CD4-positive, alpha-beta T cell treated with Interferon gamma for 1 hour (primary cell): ENCODE measurements at regions not wholly inside any gene's neighbourhood (a gene's known extent, or its start where the extent isn't known, plus 50 kb on each side); places are given as distances from the start of the nearest gene placed in this dataset.
"Not testable (repeated sequence)": the region's sequence is repeated elsewhere in the genome, so short reads cannot be mapped to it uniquely, and the experiment has no call there.

ENCODE experiments used
- DNase-seq: peaks from one replicate; pipeline ENCODE4 v3.0.0-alpha.2; 2020

DNA sequence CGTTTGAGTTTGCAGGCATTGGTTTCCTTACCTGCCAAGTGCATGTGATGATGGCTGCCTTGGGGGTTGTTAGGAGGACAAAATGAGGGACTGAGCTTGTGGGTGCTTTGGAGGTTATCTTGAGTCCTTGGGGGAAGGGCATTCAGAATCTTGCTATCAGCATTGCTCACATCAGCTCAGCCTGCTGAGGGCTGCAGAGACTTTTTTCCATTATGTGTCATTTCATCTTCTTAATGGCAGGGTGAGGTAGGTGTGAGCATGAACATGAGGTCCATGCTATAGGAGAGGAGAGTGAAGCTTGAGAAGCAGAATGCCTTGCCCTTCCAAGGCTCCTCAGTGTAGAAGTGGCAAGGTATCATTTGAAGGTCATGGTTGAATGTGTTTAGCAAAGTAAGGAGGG lies 112.3 kb downstream of the MIAT start:
- DNase-seq: no peak

DNA sequence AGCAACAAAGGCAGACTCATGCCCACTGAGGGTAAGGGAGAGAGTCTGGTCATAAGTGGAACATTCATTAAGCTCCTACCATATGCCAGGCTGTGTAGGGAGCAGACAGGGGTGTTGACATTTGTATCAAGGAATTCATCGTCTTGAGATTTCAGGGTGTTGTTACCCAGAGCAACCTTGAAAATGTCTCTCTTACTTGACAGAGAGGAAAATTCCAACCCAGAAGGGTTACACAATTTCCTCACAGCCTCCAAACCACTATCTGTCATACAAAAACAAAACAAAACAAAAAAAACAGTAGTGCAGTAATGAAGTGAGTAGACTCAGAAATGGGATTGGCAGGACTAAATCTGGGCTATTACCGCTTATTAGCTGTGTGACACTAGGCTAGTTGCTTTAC lies 113.2 kb downstream of the MIAT start:
- no peak for DNase-seq

DNA sequence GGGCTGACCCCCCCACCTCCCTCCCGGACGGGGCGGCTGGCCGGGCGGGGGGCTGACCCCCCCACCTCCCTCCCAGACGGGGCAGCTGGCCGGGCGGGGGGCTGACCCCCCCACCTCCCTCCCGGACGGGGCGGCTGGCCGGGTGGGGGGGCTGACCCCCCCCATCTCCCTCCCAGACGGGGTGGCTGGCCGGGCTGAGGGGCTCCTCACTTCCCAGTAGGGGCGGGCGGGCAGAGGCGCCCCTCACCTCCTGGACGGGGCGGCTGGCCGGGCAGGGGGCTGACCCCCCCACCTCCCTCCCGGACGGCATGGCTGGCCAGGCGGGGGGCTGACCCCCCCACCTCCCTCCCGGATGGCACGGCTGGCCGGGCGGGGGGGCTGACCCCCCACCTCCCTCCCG lies 115.7 kb downstream of the MIAT start:
- not testable (repeated sequence) for DNase-seq

DNA sequence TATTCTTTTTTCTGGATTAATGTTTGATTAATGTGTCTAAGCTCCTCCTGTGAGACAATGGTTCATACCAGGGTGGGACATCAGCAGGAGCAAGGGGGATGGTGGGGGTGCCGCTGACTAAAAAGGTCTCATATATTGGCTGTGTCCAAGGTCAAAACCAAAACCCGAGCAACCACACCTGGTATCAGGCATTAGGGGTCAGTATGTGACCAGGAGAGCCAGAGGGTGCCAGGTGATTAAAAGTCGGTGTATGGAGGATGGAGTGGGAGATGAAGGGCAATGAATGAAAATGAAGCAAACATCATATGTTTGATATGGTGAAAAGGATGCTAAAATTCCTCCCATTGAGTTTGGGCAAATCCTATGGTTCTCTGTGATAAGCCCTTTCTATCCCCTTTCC lies 118.0 kb downstream of the MIAT start:
- no peak for DNase-seq

DNA sequence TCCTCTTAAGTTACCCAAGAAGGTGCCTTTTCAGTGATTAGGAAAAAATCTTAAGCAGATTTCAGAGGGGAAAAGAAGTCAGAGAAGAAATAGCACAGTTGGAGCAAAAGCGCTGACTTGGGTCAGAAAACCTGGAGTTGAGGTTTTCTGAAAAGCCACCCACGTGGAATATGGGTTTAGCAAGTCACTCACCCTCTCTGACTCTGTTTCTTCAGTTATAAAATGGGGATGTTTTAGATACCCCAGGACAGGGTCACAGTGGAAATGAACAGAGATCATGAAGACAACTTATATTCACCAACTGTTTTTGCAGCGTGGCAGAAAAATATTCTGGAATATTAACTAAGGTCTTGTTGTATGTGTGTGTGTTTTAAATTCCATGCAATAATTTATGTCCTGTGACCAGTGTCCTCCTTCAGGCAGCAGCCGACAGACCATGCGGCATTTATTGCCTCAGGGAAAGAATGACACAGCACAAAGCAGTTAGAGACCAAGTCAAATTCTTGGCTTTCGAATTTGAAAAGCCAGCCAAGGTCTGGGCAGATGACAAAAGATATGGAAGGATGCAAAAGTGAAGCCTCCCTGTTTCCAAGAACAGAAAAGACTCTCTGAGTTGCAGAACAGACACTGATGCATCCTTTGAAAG lies 119.9 kb downstream of the MIAT start:
- DNase-seq: no peak

DNA sequence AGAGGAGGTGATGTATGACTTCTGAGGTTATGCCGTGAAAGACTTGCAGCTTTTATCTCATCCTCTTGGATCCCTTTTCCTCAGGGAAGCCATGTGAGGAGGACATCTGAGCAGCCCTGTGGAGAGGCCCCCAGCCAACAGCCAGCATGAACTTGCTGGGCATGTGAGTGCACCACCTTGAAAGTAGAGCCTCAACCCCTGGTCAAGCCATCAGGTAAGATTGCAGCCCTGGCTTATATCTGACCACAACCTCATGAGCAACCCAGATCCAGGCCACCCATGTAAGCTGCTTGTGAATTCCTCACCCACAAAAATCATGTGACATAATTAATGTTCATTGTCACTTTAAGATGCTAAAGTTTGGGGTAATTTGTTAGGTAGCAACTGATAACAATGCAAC lies 121.0 kb downstream of the MIAT start:
- no peak for DNase-seq

DNA sequence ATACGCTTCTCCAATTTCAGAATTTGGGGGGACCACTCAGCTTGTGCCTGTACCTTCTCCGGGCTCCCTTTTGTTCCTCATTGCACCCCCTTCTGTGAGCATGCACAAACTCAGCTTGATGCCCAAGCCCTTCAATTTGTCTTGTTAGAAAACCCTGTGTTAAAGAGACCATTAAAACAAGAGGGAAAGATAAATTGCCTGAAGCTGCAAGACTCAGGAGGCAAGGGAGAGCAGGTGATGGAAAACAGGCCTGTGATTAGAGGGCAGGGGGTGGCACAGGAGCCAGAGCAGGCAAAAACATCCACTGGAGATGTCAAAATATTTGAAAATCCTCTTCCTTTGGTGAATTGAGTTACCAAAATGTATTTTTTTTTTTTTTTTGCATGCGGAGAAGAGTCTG lies 121.7 kb downstream of the MIAT start:
- DNase-seq: no peak

DNA sequence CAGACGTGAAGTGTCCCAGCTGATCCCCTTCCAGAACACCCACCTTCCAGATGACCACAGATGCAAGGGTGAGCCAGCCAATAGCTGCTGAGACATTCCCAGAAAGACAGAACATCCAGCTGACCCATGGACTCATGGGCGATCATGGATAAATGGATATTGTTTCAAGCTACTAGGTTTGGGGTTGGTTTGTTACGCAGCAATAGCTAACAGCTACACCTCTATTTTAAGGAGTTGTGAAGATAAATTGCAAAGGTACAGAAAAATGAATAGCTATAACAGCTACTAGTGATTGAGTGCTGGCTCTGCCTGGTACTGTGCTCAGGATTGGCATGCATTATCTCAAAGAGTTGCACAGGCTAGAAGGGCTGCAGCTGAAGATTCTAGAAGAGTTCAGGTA lies 122.5 kb downstream of the MIAT start:
- no peak for DNase-seq

DNA sequence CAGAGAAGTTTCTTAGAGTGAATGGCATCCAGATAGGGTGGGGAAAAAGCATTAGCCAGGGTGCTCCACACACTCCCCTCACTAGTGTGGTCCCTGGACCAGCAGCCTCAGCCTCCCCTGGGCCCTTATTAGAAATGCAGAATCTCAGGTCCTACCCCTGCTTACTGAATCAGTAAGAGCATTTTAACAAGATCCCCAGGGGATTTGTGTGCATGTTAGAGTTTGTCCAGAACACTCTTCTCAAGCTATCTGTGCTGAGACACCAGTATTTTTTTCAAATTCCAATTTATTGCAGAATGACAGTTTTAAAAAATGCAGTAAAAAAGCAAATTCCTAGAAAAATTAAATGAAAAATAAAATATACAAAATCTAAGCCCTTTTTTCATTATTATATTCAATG lies 123.1 kb downstream of the MIAT start:
- no peak for DNase-seq

DNA sequence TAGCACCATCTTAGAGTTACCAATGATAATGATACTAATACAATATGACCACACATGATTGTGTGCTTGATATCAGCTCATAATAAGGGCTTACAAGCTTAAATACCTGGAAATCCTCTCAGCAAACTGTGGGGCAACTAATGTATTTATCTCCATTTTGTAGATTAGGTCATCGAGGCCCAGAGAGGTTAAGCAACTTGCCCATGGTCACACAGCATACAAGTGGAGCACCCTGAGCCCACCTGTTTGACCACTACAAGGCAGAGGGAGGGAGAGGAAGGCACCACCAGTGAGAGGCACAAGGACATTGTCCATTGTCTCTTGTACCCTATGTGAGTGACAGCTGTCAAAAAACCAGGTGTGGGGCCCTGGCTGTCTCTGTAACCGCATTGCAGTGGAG lies 123.7 kb downstream of the MIAT start:
- DNase-seq: no peak

DNA sequence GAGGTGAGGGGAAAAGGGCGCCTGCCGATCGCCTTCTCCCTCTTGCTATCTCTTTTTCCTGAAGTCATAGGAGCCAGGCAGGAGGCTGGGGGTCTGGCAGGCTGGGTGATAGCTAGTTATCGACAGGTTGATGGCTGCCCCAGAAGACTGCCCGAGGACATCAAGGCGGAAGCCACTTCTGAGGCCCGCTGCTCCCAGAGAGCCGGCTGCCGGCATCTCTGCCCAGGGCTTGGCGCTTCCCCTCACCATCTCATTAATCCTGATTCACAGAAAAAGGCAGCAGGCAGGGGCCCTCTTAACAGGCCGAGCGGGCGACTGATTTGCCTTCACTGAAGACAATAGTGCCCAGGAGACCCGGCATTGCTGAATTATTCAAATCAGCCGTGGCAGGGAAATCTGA lies 124.2 kb downstream of the MIAT start:
- DNase-seq: no peak

DNA sequence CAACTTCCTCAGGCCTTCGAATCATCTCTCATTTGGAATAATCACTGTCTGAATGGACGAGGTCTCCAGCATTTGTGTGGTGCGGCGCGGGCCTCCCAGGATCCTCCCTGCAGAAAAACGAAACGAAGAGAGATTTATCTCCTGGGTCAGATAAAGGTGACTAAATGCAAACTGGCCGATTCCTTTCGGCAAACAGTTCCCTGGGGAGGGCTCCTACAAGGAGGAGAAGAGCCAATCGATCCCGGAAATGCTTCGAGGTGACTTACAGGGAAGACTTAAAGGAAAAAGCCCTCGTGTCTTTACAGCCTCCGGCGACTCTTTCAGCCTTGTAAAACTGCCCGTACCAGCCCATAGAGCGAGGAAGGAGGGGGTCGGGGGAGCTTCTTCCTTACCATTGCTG lies 126.5 kb downstream of the MIAT start:
- no peak for DNase-seq

DNA sequence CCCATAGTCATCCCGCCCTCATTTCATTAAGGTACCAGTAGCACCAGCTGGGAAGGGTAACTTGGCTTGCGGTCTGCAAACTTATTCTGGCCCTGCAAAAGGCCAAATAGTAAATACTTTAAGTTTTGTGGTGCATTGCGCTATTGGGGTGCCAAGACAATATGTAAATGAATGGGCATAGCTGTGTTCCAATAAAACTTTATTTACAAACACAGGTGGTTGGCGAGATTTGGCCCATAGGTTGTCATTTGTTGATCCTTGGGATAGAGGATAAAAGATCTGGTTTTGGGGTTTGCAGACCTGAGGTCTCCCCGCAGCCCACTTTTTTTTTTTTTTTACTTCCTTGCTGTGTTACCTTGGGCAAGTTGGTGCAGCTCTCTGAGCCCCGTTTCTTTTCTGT lies 127.4 kb downstream of the MIAT start:
- no peak for DNase-seq

DNA sequence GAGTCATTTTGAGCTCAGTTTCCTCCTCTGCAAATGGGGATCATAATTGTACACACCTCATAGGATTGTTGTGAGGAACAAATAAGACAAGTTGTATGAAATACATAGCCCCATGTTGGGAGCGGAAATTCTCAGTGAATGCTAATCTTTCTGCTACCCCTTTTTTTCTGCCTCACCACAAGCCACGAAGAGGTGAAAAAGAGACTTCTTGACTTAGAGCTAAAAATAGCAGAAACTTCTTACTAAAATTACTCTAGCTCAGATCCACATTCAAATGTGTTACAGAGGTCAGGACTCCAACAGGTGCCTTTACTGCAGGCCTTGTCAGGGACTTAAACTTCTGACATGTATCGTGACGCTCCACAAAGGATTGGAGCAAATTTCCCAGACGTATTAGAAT lies 128.5 kb downstream of the MIAT start:
- no peak for DNase-seq

DNA sequence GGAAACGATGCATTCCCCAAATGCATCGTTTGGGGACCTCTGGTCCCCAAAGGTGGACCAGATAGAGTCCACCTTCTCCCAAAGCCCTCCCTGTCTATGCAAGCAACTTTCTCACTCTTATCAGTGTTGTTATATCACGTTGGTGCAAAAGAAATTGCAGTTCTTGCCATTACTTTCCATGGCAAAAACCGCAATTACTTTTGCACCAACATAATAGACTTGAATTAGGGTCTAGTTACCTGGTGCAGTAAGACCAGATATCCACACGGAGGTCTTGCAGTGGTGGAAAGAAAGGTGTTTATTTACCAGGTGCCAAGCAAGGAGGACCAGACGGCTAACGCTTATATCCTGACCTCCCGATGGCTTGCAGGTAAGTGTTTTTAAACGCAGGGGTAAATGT lies 129.0 kb downstream of the MIAT start:
- no peak for DNase-seq

DNA sequence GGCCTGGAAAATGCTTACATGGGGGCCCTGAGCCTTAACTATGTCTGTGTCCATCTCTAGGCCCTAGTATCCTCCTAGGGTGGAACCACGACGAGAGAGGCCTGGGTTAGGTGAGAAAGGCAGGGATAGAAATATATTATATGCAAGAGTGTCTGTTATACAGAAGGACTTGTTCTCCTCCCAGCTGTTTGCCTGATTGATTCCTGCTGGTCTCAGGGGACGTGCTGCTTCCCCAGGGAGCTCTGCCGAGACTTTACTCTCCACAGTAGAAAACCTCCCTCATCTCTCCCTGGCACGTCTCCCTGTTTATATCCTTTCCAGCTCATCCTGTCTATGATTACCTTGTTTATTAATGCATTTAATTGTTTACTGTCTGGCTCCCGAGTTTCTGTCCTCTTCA lies 132.6 kb downstream of the MIAT start:
- DNase-seq: no peak

DNA sequence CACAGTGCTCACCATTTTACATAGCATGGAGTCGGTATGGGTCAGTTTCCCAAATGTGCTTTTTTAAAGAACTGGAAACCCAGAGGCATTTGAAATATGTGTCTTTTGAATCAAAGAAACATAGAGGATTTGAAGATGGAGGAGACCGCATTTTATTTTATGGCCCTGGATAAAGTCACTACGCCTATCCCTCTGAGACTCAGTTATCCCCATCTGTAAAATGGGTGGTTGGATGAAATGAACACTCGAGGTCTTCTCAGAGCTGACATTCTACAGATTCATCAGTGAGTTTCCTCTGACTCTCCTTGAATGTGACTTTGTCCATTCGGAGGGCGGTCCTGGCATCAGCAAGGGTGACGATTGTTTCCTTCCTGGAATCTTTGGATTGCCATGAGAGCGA lies 135.1 kb downstream of the MIAT start:
- DNase-seq: no peak

DNA sequence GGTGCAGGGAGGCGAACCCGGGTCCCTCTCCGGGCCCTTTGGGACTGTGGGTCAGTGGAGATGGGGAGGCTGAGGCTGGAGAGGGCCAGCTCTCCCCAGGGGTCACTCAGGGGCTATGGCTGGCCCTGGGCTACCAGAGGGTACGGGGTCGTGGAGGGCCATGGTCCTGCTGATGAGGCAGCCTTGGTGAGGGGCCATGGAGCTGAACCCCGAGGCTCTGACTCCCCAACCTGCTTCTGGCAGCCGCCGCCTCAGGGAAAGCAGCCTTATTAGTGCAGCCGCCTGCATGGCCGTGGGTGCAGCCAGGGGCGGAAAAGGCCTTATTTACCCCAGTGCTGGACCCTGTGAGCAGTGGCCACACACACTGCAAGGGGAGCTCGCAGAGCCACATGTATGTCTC lies 139.4 kb downstream of the MIAT start:
- DNase-seq: no peak

DNA sequence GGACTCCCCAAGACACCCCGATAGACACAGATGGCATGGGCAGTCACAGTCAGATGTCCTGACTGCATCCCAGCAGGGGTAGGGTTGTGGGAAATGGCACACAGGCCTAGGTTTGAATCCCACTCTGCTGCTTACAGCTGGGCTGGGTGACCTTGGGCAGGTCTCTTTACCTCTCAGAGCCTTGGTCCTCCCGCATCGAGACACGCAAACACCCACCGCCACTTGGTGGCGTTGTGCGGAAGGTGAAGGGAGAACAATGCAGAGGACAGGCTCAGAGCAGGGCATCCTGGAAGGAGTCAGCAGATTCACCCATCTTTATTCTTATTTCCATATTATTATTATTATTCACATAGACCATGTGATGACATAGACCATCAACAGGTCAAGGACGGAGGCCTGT lies 140.5 kb downstream of the MIAT start:
- DNase-seq: no peak

DNA sequence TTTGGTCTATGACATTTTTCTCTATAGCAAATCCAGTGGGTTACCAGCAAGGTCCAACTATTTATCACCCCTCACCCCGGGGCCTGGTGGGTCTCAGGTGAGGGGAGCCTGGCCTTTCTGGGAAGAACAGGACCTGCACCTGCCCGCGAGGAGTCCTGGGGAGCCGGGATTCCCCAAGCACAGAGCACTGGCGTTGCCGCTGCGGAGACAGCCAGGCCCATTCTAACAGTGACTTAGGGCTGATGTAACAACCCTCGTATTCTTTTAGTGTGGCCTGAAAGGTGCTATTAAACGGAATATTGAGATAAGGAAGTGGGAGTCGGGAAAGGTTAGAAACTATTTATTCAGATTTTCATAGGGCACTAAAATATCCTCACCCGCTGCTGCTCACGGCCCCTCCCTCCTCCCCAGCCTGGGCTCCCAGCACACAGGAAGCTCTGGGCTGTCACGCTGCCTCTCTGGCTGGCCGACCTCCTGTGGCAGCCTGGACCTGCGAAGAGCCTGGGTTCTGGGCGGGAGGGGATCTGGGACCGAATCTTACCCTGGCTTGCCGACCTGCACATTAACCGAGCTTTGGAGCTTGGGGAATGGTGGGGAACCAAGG lies 141.2 kb downstream of the MIAT start:
- no peak for DNase-seq

DNA sequence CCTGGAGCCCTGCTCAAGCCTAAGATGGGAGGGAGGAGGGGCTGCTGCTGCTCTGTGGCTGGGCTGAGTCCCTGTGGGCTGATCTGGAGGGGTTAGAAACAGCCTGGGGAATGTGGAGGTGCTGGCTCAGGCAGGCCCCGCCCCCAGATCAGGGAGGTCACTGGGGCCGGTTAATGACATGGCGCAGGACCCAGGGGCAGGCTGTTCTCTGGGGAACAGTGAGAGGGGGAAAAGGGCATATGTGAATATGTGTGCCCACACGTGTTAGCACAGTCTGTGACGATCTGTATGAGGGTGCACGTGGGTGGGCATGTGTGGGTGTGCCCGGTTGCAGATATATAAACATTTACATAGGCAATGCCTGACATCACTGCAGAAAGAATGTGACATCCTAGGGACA lies 143.5 kb downstream of the MIAT start:
- no peak for DNase-seq

DNA sequence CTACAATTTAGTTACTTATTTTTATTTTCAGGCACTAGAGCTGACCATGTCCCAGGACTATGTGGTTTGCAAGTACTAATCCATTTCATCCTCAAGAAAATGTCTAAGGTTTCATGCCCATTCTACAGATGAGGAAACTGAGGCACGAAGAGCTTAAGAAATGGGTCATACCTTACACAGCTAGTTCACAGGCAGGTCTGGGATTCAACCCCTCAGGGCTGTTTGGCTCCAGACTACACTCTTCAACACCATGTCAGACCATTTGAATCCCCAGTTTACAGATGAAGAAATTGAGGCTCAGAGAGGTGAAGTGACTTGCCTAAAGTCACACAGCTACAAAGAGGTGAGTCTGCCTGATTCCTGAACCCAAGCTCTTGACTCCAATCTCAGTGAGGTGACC lies 144.1 kb downstream of the MIAT start:
- DNase-seq: no peak

DNA sequence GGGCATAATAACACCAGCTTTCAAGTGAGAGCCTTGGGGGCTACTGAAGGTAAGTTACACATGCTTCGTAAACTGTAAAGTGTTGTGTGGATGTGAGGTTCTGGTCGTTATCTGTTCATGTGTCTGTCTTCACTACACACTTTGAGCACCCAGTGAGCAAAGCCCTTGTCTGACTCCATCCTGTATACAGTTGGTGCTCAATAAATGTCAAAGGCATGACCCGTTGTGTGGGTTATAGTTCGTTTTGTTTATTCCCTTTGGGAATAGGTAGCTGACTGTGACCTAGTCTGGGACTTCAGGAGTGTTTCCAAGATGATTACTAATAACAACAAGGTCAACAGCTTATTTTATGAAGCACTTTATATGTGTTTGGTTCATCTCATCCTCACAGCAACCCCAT lies 146.9 kb downstream of the MIAT start:
- no peak for DNase-seq

DNA sequence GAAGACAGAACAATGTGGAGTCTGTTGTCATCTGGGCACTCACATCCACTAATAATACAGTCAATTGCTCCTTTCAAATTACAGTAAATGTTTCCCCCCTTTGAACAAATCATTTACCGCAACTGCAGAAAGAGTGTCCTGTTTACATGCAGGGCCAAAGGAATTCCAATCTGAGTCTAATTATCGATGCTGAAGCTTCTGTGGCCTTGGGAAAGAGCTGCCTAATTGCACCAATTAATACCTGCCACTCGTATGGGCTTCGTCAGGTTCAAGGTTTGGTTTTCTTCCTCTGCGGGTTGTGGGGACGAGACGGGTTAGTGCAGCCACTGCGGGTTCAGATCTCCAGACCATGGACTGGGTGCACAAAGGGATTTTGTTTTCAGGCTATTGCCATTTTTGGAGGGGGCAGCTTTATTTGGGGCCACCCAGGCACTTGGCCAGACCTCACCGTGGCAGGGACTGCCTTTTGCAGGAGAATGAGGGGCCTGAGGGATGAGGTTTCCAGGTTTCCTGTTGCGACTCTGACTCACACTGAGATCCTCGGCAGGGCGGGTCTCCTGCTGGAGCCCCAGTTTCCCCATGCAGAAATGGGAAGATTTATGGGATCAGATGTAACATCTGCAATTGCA lies 147.6 kb downstream of the MIAT start:
- DNase-seq: no peak
